ENCODE measurements at regions not wholly inside any gene's neighbourhood (a gene's known extent, or its start where the extent isn't known, plus 50 kb on each side); places are given as distances from the start of the nearest gene placed in this dataset.

DNA sequence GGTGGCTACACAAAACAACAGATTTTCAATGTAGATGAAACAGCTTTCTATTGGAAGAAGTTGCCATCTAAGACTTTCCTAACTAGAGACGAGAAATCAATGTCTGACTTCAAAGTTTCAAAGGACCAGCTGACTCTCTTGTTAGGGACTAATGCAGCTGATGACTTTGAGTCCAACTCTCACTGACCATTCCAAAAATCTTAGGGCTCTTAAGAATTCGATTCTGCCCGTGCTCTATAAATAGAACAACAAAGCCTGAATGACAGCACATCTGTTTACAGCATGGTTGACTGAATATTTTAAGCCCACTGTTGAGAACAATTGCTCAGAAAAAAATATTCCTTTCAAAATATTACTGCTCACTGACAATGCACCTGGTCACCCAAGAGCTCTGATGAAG is 202.4 kb upstream of the PRICKLE2 start:
- no peaks in the 10 kb centered on the region for H3K4me1 ChIP-seq (ENCODE audit: control insufficient read depth in 1 of 2, insufficient read depth in 2 of 2, low read length in 2 of 2)
- POLR2A ChIA-PET, result no interaction called here
- no peaks in the 10 kb centered on the region for H3K9me3 ChIP-seq (ENCODE audit: control insufficient read depth in 1 of 2, insufficient read depth in 1 of 2, low read depth in 1 of 2, low read length in 2 of 2)
- H3K27ac ChIP-seq (ENCODE audit: low read depth, low read length), result no peak overlapping the region
- H3K79me2 ChIP-seq (ENCODE audit: insufficient read depth, low read length), result no peaks in the 10 kb centered on the region
- H3K36me3 ChIP-seq (ENCODE audit: control insufficient read depth in 1 of 2, insufficient read depth in 2 of 2, low read length in 2 of 2), result no peaks in the 10 kb centered on the region
- TF ChIP-seq FOSL1 (IDR thresholded peaks at IDR 0.05; ENCODE audit: low read depth) (no peak), RAD21 (IDR thresholded peaks at IDR 0.05; ENCODE audit: low read depth) (no peak), EZH2phosphoT487 (IDR thresholded peaks at IDR 0.05; ENCODE audit: borderline replicate concordance) (no peak), ZFX (IDR thresholded peaks at IDR 0.05) (no peak), SIN3A (IDR thresholded peaks at IDR 0.05; ENCODE audit: low read depth) (no peak), EGR1 (IDR thresholded peaks at IDR 0.05; ENCODE audit: low read depth) (no peak), YY1 (IDR thresholded peaks at IDR 0.05; ENCODE audit: extremely low read depth, insufficient replicate concordance, low read depth, low read length) (no peak), POLR2A (IDR thresholded peaks at IDR 0.05; ENCODE audit: borderline replicate concordance, extremely low read depth, insufficient read depth, insufficient read length) (no peak), SRF (IDR thresholded peaks at IDR 0.05; ENCODE audit: low read depth) (no peak), TCF7L2 (IDR thresholded peaks at IDR 0.05; ENCODE audit: borderline replicate concordance, extremely low read depth, insufficient read depth, insufficient read length) (no peak)
- TF ChIP-seq, protein P1, sequence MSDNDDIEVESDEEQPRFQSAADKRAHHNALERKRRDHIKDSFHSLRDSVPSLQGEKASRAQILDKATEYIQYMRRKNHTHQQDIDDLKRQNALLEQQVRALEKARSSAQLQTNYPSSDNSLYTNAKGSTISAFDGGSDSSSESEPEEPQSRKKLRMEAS (IDR thresholded peaks at IDR 0.05), result no peak
- TF ChIP-seq, protein P2, sequence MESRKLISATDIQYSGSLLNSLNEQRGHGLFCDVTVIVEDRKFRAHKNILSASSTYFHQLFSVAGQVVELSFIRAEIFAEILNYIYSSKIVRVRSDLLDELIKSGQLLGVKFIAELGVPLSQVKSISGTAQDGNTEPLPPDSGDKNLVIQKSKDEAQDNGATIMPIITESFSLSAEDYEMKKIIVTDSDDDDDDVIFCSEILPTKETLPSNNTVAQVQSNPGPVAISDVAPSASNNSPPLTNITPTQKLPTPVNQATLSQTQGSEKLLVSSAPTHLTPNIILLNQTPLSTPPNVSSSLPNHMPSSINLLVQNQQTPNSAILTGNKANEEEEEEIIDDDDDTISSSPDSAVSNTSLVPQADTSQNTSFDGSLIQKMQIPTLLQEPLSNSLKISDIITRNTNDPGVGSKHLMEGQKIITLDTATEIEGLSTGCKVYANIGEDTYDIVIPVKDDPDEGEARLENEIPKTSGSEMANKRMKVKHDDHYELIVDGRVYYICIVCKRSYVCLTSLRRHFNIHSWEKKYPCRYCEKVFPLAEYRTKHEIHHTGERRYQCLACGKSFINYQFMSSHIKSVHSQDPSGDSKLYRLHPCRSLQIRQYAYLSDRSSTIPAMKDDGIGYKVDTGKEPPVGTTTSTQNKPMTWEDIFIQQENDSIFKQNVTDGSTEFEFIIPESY (IDR thresholded peaks at IDR 0.05; ENCODE audit: extremely low read depth, insufficient replicate concordance, low read length), result no peak
- TF ChIP-seq, protein P3, sequence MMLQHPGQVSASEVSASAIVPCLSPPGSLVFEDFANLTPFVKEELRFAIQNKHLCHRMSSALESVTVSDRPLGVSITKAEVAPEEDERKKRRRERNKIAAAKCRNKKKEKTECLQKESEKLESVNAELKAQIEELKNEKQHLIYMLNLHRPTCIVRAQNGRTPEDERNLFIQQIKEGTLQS (IDR thresholded peaks at IDR 0.05), result no peak
- TF ChIP-seq, protein P4, sequence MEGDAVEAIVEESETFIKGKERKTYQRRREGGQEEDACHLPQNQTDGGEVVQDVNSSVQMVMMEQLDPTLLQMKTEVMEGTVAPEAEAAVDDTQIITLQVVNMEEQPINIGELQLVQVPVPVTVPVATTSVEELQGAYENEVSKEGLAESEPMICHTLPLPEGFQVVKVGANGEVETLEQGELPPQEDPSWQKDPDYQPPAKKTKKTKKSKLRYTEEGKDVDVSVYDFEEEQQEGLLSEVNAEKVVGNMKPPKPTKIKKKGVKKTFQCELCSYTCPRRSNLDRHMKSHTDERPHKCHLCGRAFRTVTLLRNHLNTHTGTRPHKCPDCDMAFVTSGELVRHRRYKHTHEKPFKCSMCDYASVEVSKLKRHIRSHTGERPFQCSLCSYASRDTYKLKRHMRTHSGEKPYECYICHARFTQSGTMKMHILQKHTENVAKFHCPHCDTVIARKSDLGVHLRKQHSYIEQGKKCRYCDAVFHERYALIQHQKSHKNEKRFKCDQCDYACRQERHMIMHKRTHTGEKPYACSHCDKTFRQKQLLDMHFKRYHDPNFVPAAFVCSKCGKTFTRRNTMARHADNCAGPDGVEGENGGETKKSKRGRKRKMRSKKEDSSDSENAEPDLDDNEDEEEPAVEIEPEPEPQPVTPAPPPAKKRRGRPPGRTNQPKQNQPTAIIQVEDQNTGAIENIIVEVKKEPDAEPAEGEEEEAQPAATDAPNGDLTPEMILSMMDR (IDR thresholded peaks at IDR 0.05 in 2 of 3, conservative IDR thresholded peaks at IDR 0.05 in 1 of 3; ENCODE audit: borderline replicate concordance in 1 of 3, insufficient read depth in 1 of 3, low read depth in 2 of 3, low read length in 2 of 3), result no peak
- H3K9ac ChIP-seq (ENCODE audit: low read length), result no peak overlapping the region
- no TSS peak for BruUV-seq (replicated peaks)
- intact Hi-C loops (cut with micrococcal nuclease), result no loop called here
- no peak overlapping the region for H3K4me2 ChIP-seq (ENCODE audit: low read length)
- DNase-seq (ENCODE audit: low read depth, low spot score), result no peak
- H3K27me3 ChIP-seq (ENCODE audit: insufficient read depth, low read length), result peaks cover 20% of the 10 kb centered on the region
- ATAC-seq, result no peak
- H4K20me1 ChIP-seq (ENCODE audit: insufficient read depth), result no peaks in the 10 kb centered on the region
- no peak overlapping the region for H3K4me3 ChIP-seq (replicated peaks in 1 of 2; ENCODE audit: low read depth in 1 of 2, low read length in 2 of 2)
- no peak overlapping the region for H2AFZ ChIP-seq (ENCODE audit: low read depth, low read length, poor library complexity, severe bottlenecking)
- CTCF ChIA-PET, result no interaction called here
- RAD21 ChIA-PET (ENCODE audit: low non-redundant PET in 1 of 2, low total read pairs in 2 of 2, uncharacterized antibody in 2 of 2, unreplicated experiment in 2 of 2), result no interaction called here
- H3K9me2 ChIP-seq (ENCODE audit: insufficient read depth), result no peaks in the 10 kb centered on the region
